ENCODE measurements at regions not wholly inside any gene's neighbourhood (a gene's known extent, or its start where the extent isn't known, plus 50 kb on each side); places are given as distances from the start of the nearest gene placed in this dataset.

GRCh38 chr9:107815782-107816560 lies 326.4 kb upstream of the KLF4 start:
- no peak overlapping the region for H3K4me3 ChIP-seq (replicated peaks; ENCODE audit: low read depth, low read length)
- no peak for TF ChIP-seq CTCF (IDR thresholded peaks at IDR 0.05; ENCODE audit: low read depth, low read length, missing control alignments)
- DNase-seq (ENCODE audit: extremely low read depth, low read depth), result no peak

GRCh38 chr9:107813287-107813686 lies 323.7 kb upstream of the KLF4 start:
- no peak for TF ChIP-seq CTCF (IDR thresholded peaks at IDR 0.05; ENCODE audit: low read depth, low read length, missing control alignments)
- no peak overlapping the region for H3K4me3 ChIP-seq (replicated peaks; ENCODE audit: low read depth, low read length)
- DNase-seq (ENCODE audit: extremely low read depth, low read depth), result no peak

GRCh38 chr9:107810461-107810961 lies 320.9 kb upstream of the KLF4 start:
- no peak for TF ChIP-seq CTCF (IDR thresholded peaks at IDR 0.05; ENCODE audit: low read depth, low read length, missing control alignments)
- no peak overlapping the region for H3K4me3 ChIP-seq (replicated peaks; ENCODE audit: low read depth, low read length)
- no peak for DNase-seq (ENCODE audit: extremely low read depth, low read depth)

- H3K4me3 ChIP-seq (replicated peaks; ENCODE audit: low read depth, low read length), result no peak overlapping the region
- no peak for DNase-seq (ENCODE audit: extremely low read depth, low read depth)
- no peak for TF ChIP-seq CTCF (IDR thresholded peaks at IDR 0.05; ENCODE audit: low read depth, low read length, missing control alignments)
Measured at GRCh38 chr9:107809871-107810460, 320.4 kb upstream of the KLF4 start.

- no peak for TF ChIP-seq CTCF (IDR thresholded peaks at IDR 0.05; ENCODE audit: low read depth, low read length, missing control alignments)
- H3K4me3 ChIP-seq (replicated peaks; ENCODE audit: low read depth, low read length), result no peak overlapping the region
- no peak for DNase-seq (ENCODE audit: extremely low read depth, low read depth)
Measured at GRCh38 chr9:107807183-107807582, 317.6 kb upstream of the KLF4 start.

GRCh38 chr9:107805201-107805600 lies 315.6 kb upstream of the KLF4 start:
- H3K4me3 ChIP-seq (replicated peaks; ENCODE audit: low read depth, low read length), result no peak overlapping the region
- DNase-seq (ENCODE audit: extremely low read depth, low read depth), result no peak
- TF ChIP-seq CTCF (IDR thresholded peaks at IDR 0.05; ENCODE audit: low read depth, low read length, missing control alignments), result no peak

Data from HFF-Myc (cell line).